GM21360 (cell line): ENCODE measurements at regions not wholly inside any gene's neighbourhood (a gene's known extent, or its start where the extent isn't known, plus 50 kb on each side); places are given as distances from the start of the nearest gene placed in this dataset.

ENCODE experiments used
- ATAC-seq: cut with Tn5 transposase; IDR thresholded peaks from one replicate; pipeline ENCODE4 v1.9.1; 2021; ENCODE audit warnings: mild to moderate bottlenecking, moderate library complexity; ENCODE audit not compliant: unreplicated experiment

DNA sequence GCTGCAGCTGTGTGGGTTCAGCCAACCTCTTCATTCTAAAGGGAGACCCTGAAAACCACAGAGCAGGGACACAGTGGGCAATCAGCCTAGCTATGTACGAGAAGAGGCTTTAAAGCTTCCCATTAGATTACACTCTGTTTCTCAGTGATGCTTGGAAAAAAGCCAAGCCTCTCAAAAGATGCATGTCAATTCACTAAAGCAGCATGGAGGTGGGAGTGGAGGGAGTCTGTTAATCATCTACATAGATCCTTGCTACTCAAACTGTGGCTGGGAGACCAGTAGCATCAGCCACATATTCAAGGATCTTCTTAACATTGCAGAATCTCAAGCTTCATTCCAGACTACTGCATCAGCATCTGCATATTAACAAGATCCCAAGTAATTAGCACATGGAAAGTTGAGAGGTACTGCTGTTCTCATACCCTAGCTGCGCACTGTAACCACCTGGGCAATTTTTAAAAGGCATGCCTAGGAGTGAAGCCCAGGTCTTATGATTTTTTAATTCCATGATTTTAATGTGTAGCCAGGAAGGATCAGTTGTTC lies 305.9 kb downstream of the PMP22 start:
- no peak for ATAC-seq

DNA sequence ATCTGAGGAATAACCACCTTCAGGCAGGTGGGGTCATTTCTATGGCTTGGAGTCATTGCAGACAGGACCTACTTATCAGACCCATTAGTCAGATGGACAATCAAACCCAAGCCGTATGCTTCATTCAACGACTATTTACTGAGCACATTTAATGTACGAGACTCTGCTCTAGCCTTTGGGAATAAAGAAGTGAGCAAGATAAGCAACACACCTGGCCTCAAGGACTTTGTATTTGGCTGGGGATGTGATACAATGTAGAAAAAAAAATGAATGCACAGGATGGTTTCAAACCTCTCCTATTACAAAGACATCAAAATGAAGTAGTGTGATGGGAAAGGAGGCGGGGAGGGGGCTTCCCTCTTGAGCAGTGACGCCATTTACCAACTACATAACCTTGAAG lies 311.7 kb downstream of the PMP22 start:
- ATAC-seq: no peak

DNA sequence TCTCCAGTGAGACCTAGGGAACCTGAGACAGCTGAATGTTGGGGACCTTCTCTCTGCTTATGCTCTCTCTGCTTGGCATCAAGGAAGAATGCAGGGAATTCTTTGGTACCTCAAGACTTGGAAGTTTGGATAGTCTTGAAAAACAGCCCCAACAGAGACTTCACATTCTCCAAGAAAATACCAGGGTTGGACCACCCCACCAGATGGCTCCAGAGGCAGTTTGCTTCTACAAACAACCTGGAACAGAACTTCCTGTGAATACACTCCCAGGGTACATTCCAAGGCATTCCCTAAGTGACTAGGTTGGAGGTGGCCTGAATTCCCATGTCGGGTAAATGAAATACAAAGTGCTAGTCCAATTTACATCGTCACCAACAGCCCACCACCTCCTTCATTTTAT lies 314.4 kb downstream of the PMP22 start:
- no peak for ATAC-seq

DNA sequence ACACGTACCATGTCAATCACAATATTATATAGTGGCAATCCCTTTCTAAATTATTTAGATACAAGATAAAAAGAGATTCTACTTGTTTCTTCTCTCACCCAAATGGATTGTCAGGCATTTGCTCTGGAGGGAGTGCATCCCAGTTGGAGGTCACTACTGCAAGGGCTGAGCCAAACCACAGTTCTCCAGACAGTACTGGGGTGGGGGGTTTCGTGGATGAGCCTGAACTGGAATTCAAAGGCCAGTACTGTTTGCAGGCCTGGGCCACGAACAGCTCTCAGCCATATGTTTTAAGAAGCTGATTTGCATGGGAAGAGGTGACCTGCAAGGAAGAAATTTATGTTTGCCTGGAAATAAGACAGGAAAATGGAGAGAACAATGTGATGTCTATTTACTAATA lies 314.9 kb downstream of the PMP22 start:
- ATAC-seq: no peak

DNA sequence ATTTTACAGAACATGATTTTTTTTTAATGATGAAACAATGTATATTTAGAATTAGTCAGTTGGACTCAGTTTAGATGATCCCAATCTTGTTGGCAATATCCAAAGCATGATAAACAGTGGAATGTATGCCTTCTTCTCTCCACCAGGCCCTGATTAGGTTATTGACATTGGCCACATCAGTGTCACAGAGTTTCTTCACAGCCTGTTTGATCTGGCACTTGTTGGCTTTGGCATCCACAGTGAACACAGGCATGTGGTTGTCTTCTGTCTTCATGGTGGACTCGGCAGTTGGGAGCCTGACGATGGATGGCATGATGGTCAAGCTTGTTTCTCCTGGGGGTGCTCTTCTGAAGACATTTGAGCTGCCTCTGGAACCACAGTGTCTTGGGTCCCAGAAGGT lies 317.5 kb downstream of the PMP22 start:
- no peak for ATAC-seq

DNA sequence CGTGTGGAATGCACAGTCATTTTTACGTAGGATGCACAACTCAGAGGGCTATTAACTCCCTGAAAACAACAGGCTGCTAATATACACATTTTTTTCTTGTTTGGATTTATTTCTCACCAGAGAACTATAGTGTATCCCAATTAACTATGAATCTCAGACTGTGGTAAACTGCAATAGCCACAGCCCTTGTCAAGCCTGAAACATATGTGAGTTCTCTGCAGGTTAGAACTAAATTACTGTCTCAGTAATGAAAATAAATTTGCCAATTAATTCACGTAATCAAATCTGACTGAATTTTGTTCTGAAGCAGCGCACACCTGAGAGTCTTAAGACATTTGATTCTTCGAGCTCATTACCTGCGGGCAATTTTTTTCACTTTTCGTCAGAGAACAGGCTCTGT lies 318.6 kb downstream of the PMP22 start:
- ATAC-seq: no peak

DNA sequence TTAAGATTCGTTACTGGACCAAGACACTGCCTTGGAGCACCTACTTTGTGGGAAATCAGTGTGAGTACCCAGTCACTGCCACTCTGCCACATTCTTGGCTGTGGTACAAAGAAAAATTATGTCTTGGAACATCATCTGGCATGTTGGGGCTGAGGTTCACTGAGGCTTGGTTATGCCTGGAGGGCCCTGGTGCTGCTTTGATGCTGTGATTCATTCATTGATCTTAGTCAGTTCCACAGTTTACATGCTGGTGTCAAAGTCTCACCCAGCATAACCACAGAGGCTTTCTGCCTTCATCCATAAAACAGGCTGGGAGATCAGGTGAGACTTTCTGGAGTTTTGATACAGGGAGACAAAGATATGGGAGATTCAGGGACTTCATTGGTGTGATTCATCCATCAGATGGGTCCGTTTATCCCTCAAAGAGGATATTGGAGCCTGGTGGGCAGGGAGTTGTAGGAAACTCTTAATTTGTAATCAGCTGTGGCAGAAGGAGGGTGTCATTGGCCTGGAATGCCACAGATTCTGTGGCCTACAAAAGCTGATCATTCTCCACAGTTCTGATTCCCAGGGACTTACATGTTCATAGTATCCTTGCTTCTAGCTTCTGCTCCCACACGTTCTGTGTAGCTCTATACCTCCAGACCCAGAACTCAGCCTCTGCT lies 322.5 kb downstream of the PMP22 start:
- ATAC-seq: no peak

DNA sequence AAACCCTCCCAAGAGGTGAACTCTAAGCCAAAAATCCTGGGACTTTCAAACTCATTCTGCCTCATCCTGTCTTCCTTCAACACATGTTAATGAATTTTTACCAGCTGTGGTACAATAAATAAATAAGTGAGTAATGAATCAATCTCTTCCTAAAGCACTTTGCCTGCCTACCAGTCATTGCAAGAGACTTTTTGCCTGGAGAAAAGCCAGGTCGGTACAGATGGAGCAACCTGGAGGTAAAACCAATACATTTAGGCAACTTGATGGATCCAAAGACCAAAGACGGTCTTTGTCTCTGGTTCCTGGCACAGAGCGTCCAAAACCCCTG lies 324.2 kb downstream of the PMP22 start:
- ATAC-seq: no peak

DNA sequence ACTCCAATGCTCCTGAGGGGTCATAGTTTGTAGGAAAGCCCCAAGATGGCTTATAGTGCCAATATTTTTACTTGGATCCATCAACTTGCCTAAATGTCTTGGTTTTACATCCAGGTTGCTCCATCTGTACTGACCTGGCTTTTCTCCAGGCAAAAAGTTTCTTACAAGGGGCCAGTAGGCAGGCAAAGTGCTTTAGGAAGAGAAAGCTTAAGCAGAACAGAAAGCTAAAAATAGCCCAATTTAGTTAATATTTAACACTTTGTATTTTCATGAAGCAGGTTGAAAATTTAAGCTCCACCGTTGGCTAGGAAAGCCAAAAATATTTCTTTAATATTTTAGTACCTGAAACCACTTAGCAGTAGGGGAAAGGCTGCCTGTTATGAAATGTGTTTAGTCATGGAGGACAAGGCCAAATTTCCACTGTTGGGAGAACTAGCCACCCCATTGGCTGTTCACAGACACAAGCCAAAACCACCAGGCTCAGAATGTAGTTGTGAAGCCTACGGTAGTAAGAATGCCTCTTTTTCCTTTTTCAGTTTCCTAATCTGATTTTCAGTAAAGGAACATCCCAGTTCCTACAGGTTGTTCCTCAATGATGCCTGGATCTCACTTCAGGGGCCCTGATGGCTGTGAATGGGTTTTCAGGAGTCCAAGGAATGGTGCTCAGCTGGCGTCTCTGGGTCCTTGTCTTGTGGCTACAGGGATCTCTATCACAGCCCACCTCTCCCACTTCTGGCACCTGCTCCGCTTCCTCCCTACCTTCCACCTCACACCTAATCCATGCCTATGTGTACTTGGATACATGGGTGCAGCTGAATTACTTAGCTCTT lies 324.8 kb downstream of the PMP22 start:
- no peak for ATAC-seq

DNA sequence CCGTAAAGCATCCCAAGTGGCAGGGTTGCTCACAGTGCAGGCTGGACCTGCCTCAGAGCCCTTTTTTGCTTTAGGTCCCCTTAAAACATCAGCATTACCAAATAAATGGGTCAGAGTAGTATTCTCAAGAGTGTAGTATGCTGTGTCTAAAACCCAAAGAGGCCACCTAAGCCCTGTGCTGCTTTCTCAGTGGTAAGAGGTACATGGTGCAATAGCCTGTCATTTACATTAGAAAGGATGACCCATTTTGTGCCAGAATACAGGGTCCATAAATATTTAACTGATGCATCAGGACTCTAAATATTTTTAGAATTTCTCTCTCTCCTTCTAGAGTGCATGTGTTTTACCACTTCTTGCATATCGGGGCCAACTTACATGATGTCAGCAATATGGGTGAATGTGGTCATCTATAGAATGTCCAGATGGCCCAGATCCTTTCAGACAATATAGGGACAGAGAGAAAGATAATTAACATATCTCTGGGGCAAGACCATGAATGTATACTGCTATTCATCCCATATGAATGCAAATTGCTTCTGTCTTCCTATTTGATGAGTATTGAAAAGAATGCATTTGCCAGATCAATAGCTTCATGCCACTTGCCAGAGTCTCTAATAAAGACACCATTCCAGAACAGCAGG lies 329.2 kb downstream of the PMP22 start:
- no peak for ATAC-seq

DNA sequence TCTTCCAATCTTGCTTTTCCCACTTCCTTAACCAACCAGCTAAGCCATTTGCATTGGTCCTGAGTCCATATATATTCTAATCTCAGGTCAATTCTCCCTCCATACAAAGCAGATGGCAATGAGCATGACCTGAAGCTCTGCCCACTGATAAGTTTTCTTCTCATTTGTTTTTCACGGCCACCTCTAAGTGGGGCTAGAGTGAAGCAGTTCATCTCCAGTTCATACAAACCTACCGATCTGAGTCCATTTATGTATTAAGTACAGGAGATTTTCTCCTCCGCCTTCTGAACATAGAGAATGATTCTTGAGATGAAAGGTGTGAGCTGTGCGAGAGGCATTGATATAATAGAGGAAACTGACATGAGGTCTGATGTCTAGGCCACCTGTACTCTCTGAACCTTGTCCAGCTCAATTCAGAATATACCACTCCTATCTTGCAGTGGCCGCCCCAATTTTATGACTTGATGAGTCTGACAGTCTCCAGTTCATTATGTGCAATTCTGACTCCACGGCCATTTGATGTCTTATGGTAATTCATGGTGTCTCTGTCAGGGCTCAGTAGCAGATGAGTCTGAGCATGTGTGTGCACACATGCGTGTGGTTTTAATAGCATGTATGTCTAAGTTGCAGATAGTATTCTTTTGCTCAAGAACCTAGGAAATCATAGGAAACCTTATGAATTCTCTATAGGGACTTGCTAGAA lies 329.8 kb downstream of the PMP22 start:
- no peak for ATAC-seq

DNA sequence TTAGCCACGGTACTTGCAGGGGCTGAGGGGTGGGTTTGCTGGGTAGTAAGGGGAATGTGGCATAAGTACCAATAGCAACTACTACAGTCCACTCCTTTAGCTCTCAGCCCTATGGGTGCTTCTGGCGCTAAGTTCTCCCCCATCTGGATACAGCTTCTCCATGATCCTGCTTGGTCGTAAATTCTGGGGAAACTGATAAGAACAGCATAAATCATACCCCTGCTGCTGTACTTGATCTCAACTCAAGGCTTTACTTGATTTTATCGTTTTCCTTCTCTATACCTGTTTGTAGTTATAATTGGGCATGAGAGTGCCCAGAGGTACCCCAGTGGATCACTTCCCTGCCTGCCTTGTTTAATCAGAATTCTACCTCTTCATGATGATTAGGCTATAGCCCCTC lies 331.4 kb downstream of the PMP22 start:
- no peak for ATAC-seq

DNA sequence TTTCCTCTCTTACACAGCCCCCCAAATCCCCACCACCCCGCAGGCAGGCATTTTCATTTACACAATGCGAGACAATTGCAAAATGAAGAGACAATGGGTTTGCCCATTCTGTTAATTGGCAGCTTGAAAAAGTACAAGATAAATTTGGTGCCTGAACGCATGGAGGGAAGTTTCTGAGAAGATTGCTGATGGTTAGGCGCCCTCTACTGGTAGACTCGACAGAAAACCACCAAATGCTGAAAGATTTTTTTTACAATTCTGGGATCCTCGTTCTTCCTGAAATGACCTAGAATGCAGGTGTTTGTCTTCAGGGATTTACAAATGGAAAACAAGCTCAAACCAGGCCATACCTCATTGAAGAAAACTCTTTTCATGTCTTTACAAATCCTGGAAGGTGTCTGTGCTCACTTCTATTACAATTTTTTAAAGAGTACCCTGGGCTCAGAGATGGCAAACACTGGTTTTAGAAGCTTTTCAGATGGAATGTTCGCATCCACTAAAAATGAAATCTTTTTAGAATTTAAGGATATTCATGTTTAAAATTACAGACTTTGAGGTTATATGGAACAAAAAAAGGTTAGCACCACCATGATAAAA lies 338.5 kb downstream of the PMP22 start:
- no peak for ATAC-seq

DNA sequence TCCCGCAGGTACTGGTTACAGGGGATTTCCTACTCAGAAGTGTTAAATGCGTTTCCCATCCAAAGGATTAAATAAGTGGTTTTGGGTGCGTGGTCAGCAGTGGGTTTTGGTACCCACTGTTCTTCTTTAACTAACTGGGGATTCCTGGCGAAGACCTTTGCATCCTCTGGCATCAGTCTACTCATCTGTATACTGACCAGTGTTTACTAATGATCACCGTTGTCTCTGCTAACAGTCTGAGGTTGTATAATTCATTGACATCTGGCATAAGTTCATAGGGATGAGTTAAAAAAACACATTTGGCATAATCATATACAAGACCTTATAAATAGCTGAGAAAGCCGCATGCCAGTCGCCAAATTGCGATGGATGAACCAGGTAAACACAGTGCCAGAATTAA lies 339.1 kb downstream of the PMP22 start:
- no peak for ATAC-seq

DNA sequence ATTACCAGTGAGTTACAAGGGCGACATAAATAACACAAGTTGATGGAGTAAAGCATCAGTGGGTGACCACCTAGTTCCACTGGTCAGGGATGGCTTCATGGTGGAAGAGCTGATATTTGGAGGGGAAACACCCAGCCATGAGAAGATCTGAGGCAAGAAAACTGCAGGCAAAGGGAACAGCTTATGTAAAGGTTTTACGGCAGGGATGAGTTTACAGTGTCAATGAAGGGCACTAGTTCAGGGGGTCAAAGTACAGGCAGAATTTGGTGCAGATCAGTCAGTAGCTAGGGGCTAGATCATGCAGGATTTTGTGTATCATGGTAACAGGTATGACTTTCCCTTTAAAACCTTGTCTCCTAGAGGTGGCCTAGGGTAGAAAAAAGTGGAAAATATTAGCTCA lies 339.6 kb downstream of the PMP22 start:
- ATAC-seq: no peak

DNA sequence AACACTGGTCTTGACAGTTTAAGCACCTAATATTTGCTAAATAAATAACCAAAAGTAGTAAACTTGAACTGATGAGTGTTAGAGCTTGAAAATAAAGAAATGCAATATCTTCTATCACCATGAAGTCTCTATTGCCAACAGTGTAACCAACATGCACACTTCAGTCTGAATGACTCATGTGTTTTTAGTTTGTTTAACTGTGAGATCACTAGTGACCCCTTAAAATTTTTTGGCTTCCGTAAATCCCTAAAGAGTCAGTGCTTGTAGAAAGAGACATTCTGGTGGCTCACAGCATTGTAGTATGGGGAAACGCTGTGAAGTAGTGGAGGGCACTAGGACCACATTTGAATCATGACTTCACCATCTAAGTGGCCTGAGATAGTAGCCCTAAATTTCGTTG lies 341.1 kb downstream of the PMP22 start:
- no peak for ATAC-seq

DNA sequence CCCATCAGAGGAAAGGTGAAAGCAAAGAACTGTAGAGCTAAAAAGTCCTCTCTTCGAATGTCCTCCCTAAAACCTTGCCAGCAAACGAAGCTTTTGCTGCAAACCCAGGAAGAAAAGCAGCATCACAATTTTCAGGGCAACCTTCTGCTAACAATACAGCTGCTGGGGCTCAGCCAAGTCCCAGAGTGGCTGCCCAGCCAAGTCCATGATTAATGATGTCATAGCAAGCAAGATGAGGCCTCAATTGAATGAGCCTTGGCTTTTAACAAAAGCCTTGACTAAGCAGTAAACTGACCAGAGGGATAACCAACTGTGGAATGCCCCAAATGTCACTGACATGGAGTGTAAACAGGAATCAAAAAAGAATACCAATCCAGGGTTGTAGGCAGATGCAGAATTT lies 342.7 kb downstream of the PMP22 start:
- no peak for ATAC-seq

DNA sequence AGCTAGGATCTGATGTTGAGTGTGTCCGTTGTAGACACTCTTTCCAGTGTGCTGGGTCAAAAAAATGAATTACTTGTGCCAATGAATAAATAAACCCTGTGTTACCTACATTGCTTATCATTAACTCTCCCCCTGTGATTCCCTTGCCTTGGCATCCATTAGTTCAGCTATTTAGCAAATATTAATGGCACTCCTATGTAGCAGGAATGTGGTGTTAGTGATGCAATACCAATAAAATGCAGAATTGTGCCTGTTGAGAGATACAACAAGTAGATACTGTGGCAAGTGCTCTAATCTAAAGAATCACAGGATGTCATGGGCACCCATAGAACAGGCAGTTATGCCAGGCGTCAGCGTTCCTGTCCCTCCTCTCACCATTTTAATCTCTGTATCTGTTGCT lies 343.2 kb downstream of the PMP22 start:
- ATAC-seq: no peak

DNA sequence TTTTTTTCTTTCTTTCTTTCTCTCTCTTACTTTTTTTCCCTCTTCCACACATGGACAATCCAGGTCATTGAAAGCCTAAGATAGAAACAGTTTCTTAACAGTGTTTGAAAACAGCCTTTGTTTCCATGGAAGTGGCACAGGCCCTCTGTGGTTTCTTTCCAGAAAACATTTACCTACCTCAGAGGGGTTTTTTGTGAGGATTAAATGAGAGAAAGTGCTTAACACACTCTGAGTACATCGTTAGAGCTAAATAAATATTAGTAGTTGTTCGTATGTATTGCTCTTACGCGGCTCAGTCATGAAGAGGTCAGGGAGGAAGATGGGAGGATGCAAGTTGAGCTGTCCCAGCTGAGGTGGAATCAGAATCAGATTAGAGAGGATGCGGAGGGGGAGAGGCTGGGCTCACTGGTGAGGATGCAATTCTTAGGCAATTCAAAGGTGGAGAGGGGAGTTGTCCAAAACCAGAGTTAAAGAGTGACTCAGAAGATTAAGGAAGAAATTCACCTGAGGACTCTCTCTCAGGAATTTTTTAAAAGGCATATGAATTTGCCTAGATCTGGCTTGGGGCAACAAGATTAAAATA lies 345.4 kb downstream of the PMP22 start:
- ATAC-seq: no peak

DNA sequence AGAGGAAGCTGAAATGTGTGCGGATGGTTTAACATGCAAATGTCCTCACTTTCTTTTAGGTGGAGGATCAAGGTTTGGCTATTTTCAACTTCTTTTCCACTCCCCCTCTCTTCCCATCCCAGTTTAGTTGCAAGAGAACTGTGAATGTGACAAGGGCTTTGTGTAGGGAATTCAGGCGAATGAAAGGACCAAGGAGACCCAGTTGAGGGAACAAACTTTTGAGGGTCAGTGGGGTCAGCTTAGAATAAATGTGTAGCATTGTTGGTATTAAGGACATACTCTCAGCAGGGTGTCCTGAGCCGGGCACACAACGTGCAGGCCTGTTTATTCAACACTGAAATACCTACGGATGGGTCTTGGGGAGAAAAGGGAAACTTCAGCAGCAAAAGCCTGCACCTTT lies 346.0 kb downstream of the PMP22 start:
- ATAC-seq: no peak

DNA sequence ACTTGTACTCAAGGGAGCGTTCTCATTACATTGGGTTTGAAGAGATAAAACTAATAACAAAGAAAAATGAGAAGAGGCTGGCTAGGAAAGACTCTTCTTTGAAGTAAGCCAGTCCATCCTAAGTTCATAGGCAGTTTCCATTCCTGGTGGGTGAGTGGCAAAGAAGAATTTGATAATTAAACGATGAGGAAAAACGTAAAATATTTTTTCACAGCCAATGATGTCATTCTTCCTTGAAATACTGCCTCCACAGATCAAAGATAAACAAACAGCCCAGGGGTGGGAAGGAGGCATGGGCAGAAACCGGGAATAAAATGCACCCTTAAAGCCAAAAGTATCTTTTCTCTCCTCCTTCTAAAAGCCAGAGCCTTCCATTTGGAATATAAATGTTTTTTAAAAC lies 346.6 kb downstream of the PMP22 start:
- no peak for ATAC-seq
